ENCODE measurements at regions not wholly inside any gene's neighbourhood (a gene's known extent, or its start where the extent isn't known, plus 50 kb on each side); places are given as distances from the start of the nearest gene placed in this dataset.
"Not testable (repeated sequence)": the region's sequence is repeated elsewhere in the genome, so short reads cannot be mapped to it uniquely, and the experiment has no call there.

- no peak for DNase-seq (ENCODE audit: low read depth in 3 of 3)
Observed at GRCh38 chr9:89837934-89838310, 233.1 kb downstream of the GADD45G start.

GRCh38 chr9:89838621-89839020 lies 233.8 kb downstream of the GADD45G start:
- DNase-seq (ENCODE audit: low read depth in 3 of 3), result no peak

- no peak for DNase-seq (ENCODE audit: low read depth in 3 of 3)
Observed at GRCh38 chr9:89839449-89839848, 234.6 kb downstream of the GADD45G start.

- no peak for DNase-seq (ENCODE audit: low read depth in 3 of 3)
Observed at GRCh38 chr9:89839952-89840351, 235.1 kb downstream of the GADD45G start.

GRCh38 chr9:89841456-89841855 lies 236.6 kb downstream of the GADD45G start:
- DNase-seq (ENCODE audit: low read depth in 3 of 3), result no peak

- no peak for DNase-seq (ENCODE audit: low read depth in 3 of 3)
Observed at GRCh38 chr9:89842267-89842768, 237.5 kb downstream of the GADD45G start.

GRCh38 chr9:89843074-89843473 lies 238.3 kb downstream of the GADD45G start:
- DNase-seq (ENCODE audit: low read depth in 3 of 3), result no peak

GRCh38 chr9:89843591-89843990 lies 238.8 kb downstream of the GADD45G start:
- DNase-seq (ENCODE audit: low read depth in 3 of 3), result no peak

- no peak for DNase-seq (ENCODE audit: low read depth in 3 of 3)
Observed at GRCh38 chr9:89844075-89844474, 239.3 kb downstream of the GADD45G start.

GRCh38 chr9:89844535-89844934 lies 239.7 kb downstream of the GADD45G start:
- DNase-seq (ENCODE audit: low read depth in 3 of 3), result no peak

GRCh38 chr9:89845321-89845720 lies 240.5 kb downstream of the GADD45G start:
- no peak for DNase-seq (ENCODE audit: low read depth in 3 of 3)

GRCh38 chr9:89845862-89846261 lies 241.1 kb downstream of the GADD45G start:
- no peak for DNase-seq (ENCODE audit: low read depth in 3 of 3)

GRCh38 chr9:89848060-89849040 lies 243.5 kb downstream of the GADD45G start:
- no peak for DNase-seq (ENCODE audit: low read depth in 3 of 3)

- no peak for DNase-seq (ENCODE audit: low read depth in 3 of 3)
Observed at GRCh38 chr9:89849096-89849495, 244.3 kb downstream of the GADD45G start.

GRCh38 chr9:89850153-89850552 lies 245.3 kb downstream of the GADD45G start:
- DNase-seq (ENCODE audit: low read depth in 3 of 3), result no peak

- no peak for DNase-seq (ENCODE audit: low read depth in 3 of 3)
Observed at GRCh38 chr9:89850631-89851325, 246.0 kb downstream of the GADD45G start.

- DNase-seq (ENCODE audit: low read depth in 3 of 3), result no peak
Observed at GRCh38 chr9:89853161-89853560, 248.3 kb downstream of the GADD45G start.

GRCh38 chr9:89853931-89854330 lies 249.1 kb downstream of the GADD45G start:
- DNase-seq (ENCODE audit: low read depth in 3 of 3), result no peak

- DNase-seq (ENCODE audit: low read depth in 3 of 3), result no peak
Observed at GRCh38 chr9:89854715-89855475, 250.1 kb downstream of the GADD45G start.

GRCh38 chr9:89856296-89856695 lies 251.5 kb downstream of the GADD45G start:
- DNase-seq (ENCODE audit: low read depth in 3 of 3), result not testable (repeated sequence)

- DNase-seq (ENCODE audit: low read depth in 3 of 3), result not testable (repeated sequence)
Observed at GRCh38 chr9:89856950-89857349, 252.1 kb downstream of the GADD45G start.

GRCh38 chr9:89859842-89860241 lies 255.0 kb downstream of the GADD45G start:
- not testable (repeated sequence) for DNase-seq (ENCODE audit: low read depth in 3 of 3)

All from stimulated activated CD4-positive, alpha-beta T cell treated with anti-CD3 and anti-CD28 coated beads, TNF-alpha, amount 100 ng/mL, for 4 hours (primary cell).